PC-9 (cell line): ENCODE measurements at regions not wholly inside any gene's neighbourhood (a gene's known extent, or its start where the extent isn't known, plus 50 kb on each side); places are given as distances from the start of the nearest gene placed in this dataset.
"Not testable (repeated sequence)": the region's sequence is repeated elsewhere in the genome, so short reads cannot be mapped to it uniquely, and the experiment has no call there.

Experiments
- BruUV-seq: library from RNA; stranded (reverse); fragments of 400-500 nt; replicated peaks from 2 replicates; lab custom pipeline; 2021; lab: Mats Ljungman, UMichigan
- CTCF ChIA-PET: fragments of 300-600 bp; sonication (Branson Sonifier 250); formaldehyde crosslinking; loops from one replicate; lab custom pipeline; 2022; ENCODE audit warnings: antibody characterized with exemption; lab: Charles Lee
- POLR2A ChIA-PET: fragments of 300-600 bp; sonication (Branson Sonifier 250); formaldehyde crosslinking; loops from one replicate; lab custom pipeline; 2022; ENCODE audit warnings: antibody characterized with exemption; ENCODE audit not compliant: unreplicated experiment; lab: Charles Lee
- DNase-seq, 2 experiments: peaks; one replicate each; pipeline versions ENCODE4 v3.0.0 to v3.0.0-alpha.2; 2015 to 2022; ENCODE audit warnings: mixed read lengths in 1 of 2
- H2AFZ ChIP-seq: fragments of 200-600 bp; sonication (generic); 2 replicates; pipeline ENCODE4 v1.8.1; 2017; ENCODE audit warnings: antibody characterized with exemption
- H3F3A ChIP-seq: fragments of 200-600 bp; sonication (generic); 2 replicates; pipeline ENCODE4 v1.8.1; 2017; ENCODE audit warnings: antibody characterized with exemption, mild to moderate bottlenecking, low read depth; ENCODE audit not compliant: insufficient read depth
- H3K27ac ChIP-seq: fragments of 200-600 bp; sonication (generic); 2 replicates; pipeline ENCODE4 v1.6.1; 2016; ENCODE audit warnings: mixed run types
- H3K27me3 ChIP-seq: fragments of 200-600 bp; sonication (generic); 2 replicates; pipeline ENCODE4 v1.6.1; 2016; ENCODE audit warnings: low read depth, mixed run types; ENCODE audit not compliant: insufficient read depth
- H3K36me3 ChIP-seq: fragments of 200-600 bp; sonication (generic); 2 replicates; pipeline ENCODE4 v1.6.1; 2016; ENCODE audit warnings: low read depth, mixed run types
- H3K4me1 ChIP-seq: fragments of 200-600 bp; sonication (generic); replicated peaks from 2 replicates; pipeline ENCODE4 v1.6.1; 2016; ENCODE audit warnings: mixed run types; ENCODE audit not compliant: insufficient read depth
- H3K4me2 ChIP-seq: fragments of 200-600 bp; sonication (generic); 2 replicates; pipeline ENCODE4 v1.6.1; 2017; ENCODE audit warnings: mixed run types
- H3K4me3 ChIP-seq: fragments of 200-600 bp; sonication (generic); 2 replicates; pipeline ENCODE4 v1.6.1; 2016; ENCODE audit warnings: mixed run types
- H3K79me2 ChIP-seq: fragments of 200-600 bp; sonication (generic); 2 replicates; pipeline ENCODE4 v1.6.1; 2017; ENCODE audit warnings: low read depth, mixed run types
- H3K9me2 ChIP-seq: fragments of 200-600 bp; sonication (generic); 2 replicates; pipeline ENCODE4 v1.8.1; 2017; ENCODE audit warnings: mild to moderate bottlenecking; ENCODE audit not compliant: insufficient read depth
- H3K9me3 ChIP-seq: fragments of 200-600 bp; sonication (generic); 2 replicates; pipeline ENCODE4 v1.8.1; 2016; ENCODE audit warnings: low read depth; ENCODE audit not compliant: insufficient read depth
- H4K20me1 ChIP-seq: fragments of 200-600 bp; sonication (generic); 2 replicates; pipeline ENCODE4 v1.8.1; 2017; ENCODE audit not compliant: insufficient read depth
- EZH2 ChIP-seq: fragments of 200-600 bp; sonication (generic); IDR thresholded peaks from 2 replicates; pipeline ENCODE4 v1.8.0; 2017; ENCODE audit warnings: antibody characterized with exemption, low read depth
- intact Hi-C: fragments of 100-400 bp; cut with micrococcal nuclease; formaldehyde crosslinking; loops from one replicate; pipeline ENCODE4 v1.10.0; 2022; ENCODE audit not compliant: unreplicated experiment
- TF ChIP-seq, protein P1 (sequence below): fragments of 200-600 bp; sonication (generic); conservative IDR thresholded peaks from 2 replicates; pipeline ENCODE4 v1.6.1; 2017; ENCODE audit warnings: mixed run types, antibody characterized with exemption, mild to moderate bottlenecking, moderate library complexity

DNA sequence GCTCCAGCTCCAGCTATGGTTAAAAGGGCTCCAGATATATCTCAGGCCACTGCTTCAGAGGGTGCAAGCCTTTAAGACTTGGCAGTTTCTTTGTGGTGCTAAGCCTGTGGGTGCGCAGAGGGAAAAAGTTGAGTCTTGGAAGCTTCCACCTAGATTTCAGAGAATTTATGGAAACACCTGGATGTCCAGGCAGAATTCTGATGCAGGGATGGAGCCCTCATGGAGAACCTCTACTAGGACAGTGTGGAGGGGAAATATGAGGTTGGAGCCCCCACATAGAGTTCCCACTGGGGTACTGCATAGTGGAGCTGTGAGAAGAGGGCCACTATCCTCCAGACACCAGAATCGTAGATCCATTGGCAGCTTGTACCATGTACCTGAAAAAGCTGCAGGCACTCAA is 69.9 kb downstream of the SDR9C7 start:
- no peaks in the 10 kb centered on the region for H4K20me1 ChIP-seq
- H3K79me2 ChIP-seq, result no peaks in the 10 kb centered on the region
- ChIA-PET POLR2A (no interaction called here), CTCF (no interaction called here)
- H3K9me3 ChIP-seq, result peaks cover 20% of the 10 kb centered on the region
- intact Hi-C loops, result no loop called here
- H3K4me2 ChIP-seq, result no peak overlapping the region
- H2AFZ ChIP-seq, result no peak overlapping the region
- no peaks in the 10 kb centered on the region for H3K27me3 ChIP-seq
- no peak overlapping the region for H3K4me3 ChIP-seq
- H3K36me3 ChIP-seq, result no peaks in the 10 kb centered on the region
- H3K4me1 ChIP-seq, result no peaks in the 10 kb centered on the region
- no peak for DNase-seq
- TF ChIP-seq EZH2, result no peak
- TF ChIP-seq, protein P1, sequence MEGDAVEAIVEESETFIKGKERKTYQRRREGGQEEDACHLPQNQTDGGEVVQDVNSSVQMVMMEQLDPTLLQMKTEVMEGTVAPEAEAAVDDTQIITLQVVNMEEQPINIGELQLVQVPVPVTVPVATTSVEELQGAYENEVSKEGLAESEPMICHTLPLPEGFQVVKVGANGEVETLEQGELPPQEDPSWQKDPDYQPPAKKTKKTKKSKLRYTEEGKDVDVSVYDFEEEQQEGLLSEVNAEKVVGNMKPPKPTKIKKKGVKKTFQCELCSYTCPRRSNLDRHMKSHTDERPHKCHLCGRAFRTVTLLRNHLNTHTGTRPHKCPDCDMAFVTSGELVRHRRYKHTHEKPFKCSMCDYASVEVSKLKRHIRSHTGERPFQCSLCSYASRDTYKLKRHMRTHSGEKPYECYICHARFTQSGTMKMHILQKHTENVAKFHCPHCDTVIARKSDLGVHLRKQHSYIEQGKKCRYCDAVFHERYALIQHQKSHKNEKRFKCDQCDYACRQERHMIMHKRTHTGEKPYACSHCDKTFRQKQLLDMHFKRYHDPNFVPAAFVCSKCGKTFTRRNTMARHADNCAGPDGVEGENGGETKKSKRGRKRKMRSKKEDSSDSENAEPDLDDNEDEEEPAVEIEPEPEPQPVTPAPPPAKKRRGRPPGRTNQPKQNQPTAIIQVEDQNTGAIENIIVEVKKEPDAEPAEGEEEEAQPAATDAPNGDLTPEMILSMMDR, result no peak
- BruUV-seq, result no TSS peak
- no peaks in the 10 kb centered on the region for H3K9me2 ChIP-seq
- H3F3A ChIP-seq, result no peaks in the 10 kb centered on the region
- H3K27ac ChIP-seq, result no peak overlapping the region

DNA sequence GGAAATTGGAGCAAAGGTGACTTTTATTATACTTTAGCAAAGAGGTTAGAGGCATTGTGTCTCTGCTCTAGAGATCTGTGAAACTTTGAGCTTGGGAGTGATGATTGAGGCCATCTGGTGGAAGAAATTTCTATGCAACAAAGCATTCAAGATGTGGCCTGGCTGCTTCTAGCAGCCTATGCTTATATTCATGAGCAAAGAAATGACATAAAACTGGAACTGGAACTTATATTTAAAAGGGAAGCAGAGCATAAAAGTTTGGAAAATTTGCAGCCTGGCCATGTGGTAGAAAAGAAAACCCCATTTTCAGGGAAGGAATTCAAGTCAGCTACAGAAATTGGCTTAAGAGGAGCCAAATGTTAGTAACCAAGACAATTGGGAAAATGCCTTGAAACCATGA is 70.4 kb downstream of the SDR9C7 start:
- Histone ChIP-seq H3K4me2 (no peak overlapping the region), H3K9me2 (no peaks in the 10 kb centered on the region), H3K36me3 (no peaks in the 10 kb centered on the region), H3K27me3 (no peaks in the 10 kb centered on the region), H3K79me2 (no peaks in the 10 kb centered on the region), H3K4me3 (no peak overlapping the region), H3F3A (no peaks in the 10 kb centered on the region), H3K4me1 (no peaks in the 10 kb centered on the region), H3K9me3 (peaks cover 20% of the 10 kb centered on the region), H2AFZ (no peak overlapping the region), H4K20me1 (no peaks in the 10 kb centered on the region), H3K27ac (no peak overlapping the region)
- CTCF ChIA-PET, result no interaction called here
- POLR2A ChIA-PET, result no interaction called here
- no TSS peak for BruUV-seq
- intact Hi-C loops, result no loop called here
- DNase-seq, result no peak
- TF ChIP-seq, protein P1, result no peak

DNA sequence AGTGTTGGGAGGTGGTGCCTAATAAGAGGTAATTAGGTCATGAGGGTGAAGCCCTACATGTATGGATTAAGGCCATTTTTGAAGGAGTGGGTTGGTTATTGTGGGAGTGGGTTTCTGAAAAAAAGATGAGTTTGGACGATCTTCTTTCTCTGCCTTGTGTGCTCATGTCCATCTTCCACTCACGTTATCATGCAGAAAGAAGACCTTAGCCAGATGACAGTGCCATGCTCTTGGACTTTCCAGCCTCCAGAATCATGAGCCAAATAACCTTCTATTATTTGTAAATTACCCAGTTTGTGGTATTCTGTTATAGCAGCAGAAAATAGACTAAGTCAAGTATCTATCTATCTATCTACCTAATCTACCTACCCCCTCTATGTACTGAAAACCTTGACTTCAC is 71.9 kb downstream of the SDR9C7 start:
- Histone ChIP-seq H3K9me2 (no peaks in the 10 kb centered on the region), H3K79me2 (no peaks in the 10 kb centered on the region), H3K4me2 (no peak overlapping the region), H4K20me1 (no peaks in the 10 kb centered on the region), H3K4me1 (no peaks in the 10 kb centered on the region), H3F3A (no peaks in the 10 kb centered on the region), H3K27ac (no peak overlapping the region), H3K4me3 (no peak overlapping the region), H3K36me3 (no peaks in the 10 kb centered on the region), H3K9me3 (peaks cover 14% of the 10 kb centered on the region), H2AFZ (no peak overlapping the region), H3K27me3 (no peaks in the 10 kb centered on the region)
- DNase-seq, result no peak
- TF ChIP-seq EZH2, result no peak
- TF ChIP-seq, protein P1, result no peak
- no TSS peak for BruUV-seq
- ChIA-PET CTCF (no interaction called here), POLR2A (no interaction called here)
- intact Hi-C loops, result no loop called here

DNA sequence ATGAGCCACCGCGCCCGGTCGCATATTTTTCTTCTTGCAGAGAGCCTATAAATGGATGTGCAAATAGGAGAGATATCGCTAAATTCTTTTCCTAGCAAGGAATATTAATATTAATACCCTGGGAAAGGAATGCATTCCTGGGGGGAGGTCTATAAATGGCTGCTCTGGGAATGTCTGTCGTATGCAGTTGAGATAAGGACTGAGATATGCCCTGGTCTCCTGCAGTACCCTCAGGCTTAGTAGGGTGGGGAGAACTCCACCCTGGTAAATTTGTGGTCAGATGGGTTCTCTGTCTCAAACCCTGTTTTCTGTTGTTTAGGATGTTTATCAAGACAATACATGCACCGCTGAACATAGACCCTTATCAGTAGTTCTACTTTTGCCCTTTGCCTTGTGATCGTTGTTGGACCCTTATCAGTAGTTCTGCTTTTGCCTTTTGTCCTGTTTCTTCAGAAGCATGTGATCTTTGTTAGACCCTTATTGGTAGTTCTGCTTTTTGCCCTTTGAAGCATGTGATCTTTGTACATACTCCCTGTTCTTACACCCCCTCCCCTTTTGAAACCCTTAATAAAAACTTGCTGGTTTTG is 80.7 kb downstream of the SDR9C7 start:
- not testable (repeated sequence) for H3K4me2 ChIP-seq, H3K27me3 ChIP-seq, BruUV-seq

More for the DNA sequence above, 80.7 kb downstream of the SDR9C7 start:
- H3K36me3 ChIP-seq, H2AFZ ChIP-seq, H3F3A ChIP-seq, H3K4me1 ChIP-seq, CTCF ChIA-PET, POLR2A ChIA-PET, H4K20me1 ChIP-seq, DNase-seq, H3K27ac ChIP-seq, H3K79me2 ChIP-seq, H3K9me3 ChIP-seq, intact Hi-C loops, H3K4me3 ChIP-seq, H3K9me2 ChIP-seq: not testable (repeated sequence)
